ENCODE measurements at regions not wholly inside any gene's neighbourhood (a gene's known extent, or its start where the extent isn't known, plus 50 kb on each side); places are given as distances from the start of the nearest gene placed in this dataset.
A peak's percentile ranks its signal among the peaks of the same experiment; 100 is the strongest.
"Not testable (repeated sequence)": the region's sequence is repeated elsewhere in the genome, so short reads cannot be mapped to it uniquely, and the experiment has no call there.

- no peak for DNase-seq
These were observed 1155.9 kb downstream of the TBC1D22A start for GRCh38 chr22:47918276-47918921.

DNA sequence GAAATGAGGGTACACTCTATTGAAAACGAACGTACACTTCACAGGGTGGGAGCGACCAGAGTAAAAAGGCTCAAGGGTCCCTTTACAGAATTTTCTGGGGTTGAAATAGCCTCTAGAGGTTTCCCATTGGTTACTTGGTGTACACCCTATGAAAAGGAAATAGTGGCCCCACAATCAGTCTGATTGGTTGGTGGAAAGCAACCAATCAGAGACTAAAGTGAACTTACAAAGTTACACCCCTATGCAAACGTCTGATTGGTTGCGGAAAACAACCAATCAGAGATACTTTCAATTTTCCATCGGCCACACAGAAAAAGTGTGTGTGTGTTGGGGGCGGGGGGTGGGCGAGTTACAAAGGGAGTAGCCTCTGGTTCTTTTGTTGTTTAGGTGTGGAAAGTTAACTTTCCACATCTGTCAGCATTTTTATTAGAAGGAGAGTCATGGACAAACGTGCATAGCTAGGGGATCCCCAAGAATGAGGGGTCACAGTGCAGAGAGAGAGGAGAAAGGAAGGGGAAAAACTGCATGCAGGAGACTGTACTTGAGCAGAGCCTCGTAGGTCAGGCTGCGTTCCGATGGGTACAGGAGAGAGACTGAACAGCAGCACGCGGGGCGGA lies 1152.1 kb downstream of the TBC1D22A start:
- DNase-seq: no peak

DNA sequence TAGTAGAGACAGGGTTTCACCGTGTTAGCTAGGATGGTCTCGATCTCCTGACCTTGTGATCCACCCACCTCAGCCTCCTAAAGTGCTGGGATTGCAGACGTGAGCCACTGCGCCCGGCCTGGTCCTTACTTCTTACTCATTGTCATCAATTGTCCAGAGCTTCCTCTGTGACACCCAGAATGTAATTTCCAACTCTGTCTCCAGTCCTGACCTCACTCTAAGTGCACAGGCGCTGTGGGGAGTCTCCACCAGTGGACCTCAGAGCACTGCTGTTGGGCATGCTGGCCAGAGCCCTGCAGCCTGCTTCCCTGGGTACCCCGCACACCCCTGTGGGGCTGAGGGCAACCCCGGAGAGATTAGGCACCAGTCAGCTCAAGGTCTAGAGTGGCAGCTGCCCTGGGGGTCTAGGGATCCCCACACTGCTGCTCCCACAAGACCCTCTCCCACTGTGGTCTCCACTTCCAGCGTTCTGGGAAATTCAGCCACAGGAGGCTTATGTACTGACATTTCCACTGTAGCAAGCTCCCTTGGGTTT lies 1140.3 kb downstream of the TBC1D22A start:
- DNase-seq: no peak

- DNase-seq: no peak
These were observed 1139.5 kb downstream of the TBC1D22A start for GRCh38 chr22:47901911-47902310.

DNA sequence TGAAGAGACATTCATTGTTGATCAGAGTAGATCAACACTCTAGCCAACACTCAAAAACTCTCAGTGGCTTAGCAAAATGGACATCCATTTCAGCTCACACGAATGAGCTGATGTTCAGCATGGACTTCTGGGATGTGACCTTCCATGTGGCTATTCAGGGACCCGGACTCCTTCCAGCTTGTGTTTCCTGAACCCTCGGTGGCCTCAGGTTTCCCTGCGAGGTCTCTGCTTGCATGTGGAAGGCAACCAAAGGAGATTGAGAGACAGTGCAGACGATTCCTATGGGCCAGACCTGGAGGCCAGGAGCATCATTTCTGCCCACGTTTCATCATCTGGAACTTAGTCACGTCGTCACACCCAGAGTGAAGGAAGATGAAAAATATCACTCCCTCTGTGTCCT lies 1137.4 kb downstream of the TBC1D22A start:
- no peak for DNase-seq

DNA sequence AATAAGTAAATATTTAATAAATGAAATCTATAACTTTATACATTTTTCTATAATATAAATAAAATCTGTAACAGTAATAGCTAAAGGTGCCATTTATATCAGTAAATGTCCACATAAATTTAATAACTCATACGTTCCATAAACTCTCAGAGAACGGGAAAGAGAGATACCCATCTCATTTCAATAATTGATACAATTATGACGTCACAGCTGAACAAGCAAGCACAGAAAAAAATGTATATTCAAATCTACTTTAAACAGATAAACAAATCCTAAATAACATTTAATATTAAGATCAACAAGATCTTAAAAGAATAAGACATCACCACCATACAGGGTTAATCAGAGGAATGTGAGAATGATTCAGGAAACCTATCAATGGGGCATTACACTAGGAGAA lies 1136.5 kb downstream of the TBC1D22A start:
- no peak for DNase-seq

GRCh38 chr22:47891609-47892008 lies 1129.2 kb downstream of the TBC1D22A start:
- DNase-seq: no peak

- no peak for DNase-seq
These were observed 1126.4 kb downstream of the TBC1D22A start for GRCh38 chr22:47888817-47889216.

GRCh38 chr22:47884775-47885174 lies 1122.3 kb downstream of the TBC1D22A start:
- DNase-seq: no peak

- no peak for DNase-seq
These were observed 1121.8 kb downstream of the TBC1D22A start for GRCh38 chr22:47884200-47884599.

- no peak for DNase-seq
These were observed 1121.3 kb downstream of the TBC1D22A start for GRCh38 chr22:47883757-47884156.

GRCh38 chr22:47879346-47879745 lies 1116.9 kb downstream of the TBC1D22A start:
- no peak for DNase-seq

- DNase-seq: no peak
These were observed 1116.0 kb downstream of the TBC1D22A start for GRCh38 chr22:47878460-47878859.

DNA sequence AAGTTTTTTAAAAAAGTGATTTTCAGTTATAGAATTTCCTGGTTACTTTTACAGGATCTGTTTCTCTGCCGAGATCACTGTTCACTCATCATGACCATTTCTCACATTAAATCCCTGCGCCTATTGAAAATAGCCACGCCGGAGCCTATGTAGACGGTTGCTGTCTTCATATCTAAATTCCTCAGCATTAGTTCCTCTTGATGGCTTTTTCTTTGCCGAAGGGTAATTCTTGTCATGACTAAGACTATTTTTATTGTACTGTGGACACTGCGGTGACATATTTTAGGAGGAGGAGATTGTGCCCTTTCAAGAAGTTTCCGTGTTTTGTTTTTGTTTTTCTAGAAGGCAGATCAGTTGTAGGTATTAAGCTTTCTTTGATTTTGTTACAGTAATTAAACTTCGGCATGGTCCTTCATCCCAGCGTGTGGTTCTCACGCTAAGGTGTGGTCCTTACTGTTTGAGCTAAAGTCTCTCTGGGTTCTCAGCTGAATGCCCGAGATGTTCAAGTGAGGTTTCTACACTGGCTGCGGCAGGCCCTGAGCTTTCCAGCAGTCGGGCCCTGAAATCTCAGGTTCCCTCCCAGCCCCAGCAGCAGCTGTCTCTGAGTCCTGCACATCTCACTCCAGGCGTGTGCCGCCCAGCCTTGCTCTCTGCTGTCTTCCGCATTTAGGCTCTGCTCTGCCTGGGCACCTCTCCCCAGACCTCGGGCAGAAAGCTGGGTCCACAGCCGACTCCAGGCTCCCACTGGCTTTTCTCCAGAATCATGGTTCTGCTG lies 1110.5 kb downstream of the TBC1D22A start:
- DNase-seq: no peak

GRCh38 chr22:47865626-47866025 lies 1103.2 kb downstream of the TBC1D22A start:
- no peak for DNase-seq

GRCh38 chr22:47862394-47862793 lies 1099.9 kb downstream of the TBC1D22A start:
- DNase-seq: no peak

DNA sequence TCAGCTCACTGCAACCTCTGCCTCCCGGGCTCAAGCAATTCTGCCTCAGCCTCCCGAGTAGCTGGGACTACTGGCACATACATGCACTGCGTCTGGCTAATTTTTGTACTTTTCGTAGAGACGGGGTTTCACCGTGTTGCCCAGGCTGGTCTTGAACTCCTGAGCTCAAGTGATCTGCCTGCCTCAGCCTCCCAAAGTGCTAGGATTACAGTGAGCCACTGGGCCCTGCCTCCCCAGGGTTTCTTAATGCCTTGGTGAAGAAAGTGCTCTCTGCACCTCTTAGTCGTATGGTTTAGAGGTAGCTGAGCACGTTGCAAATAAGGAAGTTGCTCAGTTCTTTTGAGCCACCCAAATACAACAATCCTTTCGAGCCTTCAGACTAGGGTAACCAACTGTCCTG lies 1098.5 kb downstream of the TBC1D22A start:
- DNase-seq: not testable (repeated sequence)

DNA sequence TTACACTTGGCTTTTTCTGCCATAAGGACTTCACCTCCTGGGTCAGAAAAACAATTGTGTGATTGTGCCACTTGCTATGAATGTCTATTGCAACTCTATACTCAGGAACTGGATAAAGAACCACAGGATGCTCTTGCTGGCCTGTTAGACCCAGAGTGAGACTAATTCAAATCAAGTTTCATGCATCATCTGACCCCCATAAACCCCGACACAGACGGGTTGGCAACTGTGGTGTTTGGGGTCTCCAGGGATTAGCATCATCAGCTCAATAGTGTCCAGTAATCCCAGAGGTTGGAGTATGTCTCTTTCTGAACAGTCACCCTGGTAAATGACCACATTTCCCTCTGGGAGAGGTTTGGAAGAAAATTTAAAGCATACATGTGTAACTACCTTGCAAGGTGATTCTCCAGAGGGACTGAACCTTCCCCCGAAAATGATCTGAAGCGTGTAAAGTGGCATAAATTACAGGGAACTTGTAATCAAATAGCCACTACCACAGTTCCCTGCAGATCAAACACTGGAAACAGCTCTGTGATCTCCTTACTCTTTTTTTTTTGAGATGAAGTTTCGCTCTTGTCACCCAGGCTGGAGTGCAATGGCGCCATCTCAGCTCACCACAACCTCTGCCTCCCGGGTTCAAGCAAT lies 1097.6 kb downstream of the TBC1D22A start:
- no peak for DNase-seq

DNA sequence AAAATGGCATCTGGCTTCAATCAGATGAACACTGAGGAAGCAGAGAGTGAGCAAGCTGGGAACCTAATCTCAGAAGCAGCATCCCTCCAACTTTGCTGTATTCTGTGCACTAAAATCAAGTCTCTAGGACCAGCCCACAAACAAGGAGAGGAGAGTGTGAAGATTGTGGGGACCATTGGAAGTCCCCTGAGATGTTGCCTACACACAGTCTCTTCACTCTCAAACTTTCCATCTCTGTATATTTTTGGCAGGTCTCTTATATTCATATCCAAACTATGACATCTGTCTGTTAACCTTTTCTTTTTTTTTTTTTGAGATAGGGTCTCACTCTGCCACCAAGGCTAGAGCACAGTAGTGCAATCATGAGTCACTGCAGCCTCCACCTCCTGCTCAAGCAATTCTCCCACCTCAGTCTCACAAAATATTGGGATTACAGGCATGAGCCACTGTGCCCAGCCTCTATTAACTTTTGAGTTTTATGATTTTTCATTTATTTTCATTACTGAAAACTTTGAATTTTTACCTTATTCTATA lies 1096.4 kb downstream of the TBC1D22A start:
- no peak for DNase-seq

DNA sequence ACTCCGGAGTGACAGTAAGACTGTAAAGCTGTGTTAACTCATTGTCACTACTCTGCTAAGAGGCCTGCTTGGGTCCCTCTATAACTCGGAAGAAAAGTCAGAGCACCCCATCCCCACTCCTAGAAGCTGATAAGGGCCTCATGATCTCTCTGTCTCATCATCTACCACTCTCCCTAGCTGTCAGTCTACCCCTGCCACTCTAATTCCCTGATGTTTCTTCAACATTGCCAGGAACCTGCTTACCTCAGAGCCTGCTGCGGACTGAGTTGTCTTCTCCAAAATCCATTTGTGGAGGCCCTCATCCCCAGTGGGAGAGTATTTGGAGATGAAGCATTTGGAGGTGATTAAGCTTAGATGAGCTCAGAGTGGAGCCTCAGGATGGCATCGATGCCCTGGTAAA lies 1092.2 kb downstream of the TBC1D22A start:
- no peak for DNase-seq

- DNase-seq: no peak
These were observed 1091.8 kb downstream of the TBC1D22A start for GRCh38 chr22:47854251-47854650.

GRCh38 chr22:47853750-47854149 lies 1091.3 kb downstream of the TBC1D22A start:
- DNase-seq: no peak

GRCh38 chr22:47851586-47851985 lies 1089.1 kb downstream of the TBC1D22A start:
- peak in 1 of 2 experiments; percentile 52 for DNase-seq

All from NCI-H1930 (cell line).